Mesendoderm (in vitro differentiated cells): ENCODE measurements at regions not wholly inside any gene's neighbourhood (a gene's known extent, or its start where the extent isn't known, plus 50 kb on each side); places are given as distances from the start of the nearest gene placed in this dataset.

Experiments
- DNase-seq: peaks from one replicate; pipeline ENCODE4 v3.0.0; 2013
- H2AK5ac ChIP-seq: 2 replicates; pipeline ENCODE4 v1.6.1; 2013; ENCODE audit warnings: low read length, inconsistent platforms
- H2BK120ac ChIP-seq: 2 replicates; pipeline ENCODE4 v1.6.1; 2013; ENCODE audit warnings: low read depth, mild to moderate bottlenecking, low read length, moderate library complexity, mixed read lengths
- H2BK15ac ChIP-seq: replicated peaks from 2 replicates; pipeline ENCODE4 v1.6.1; 2013; ENCODE audit warnings: low read depth, mild to moderate bottlenecking, moderate library complexity
- H2BK5ac ChIP-seq: 2 replicates; pipeline ENCODE4 v1.6.1; 2013; ENCODE audit warnings: low read length, inconsistent platforms
- H3K18ac ChIP-seq: 2 replicates; pipeline ENCODE4 v1.6.1; 2013; ENCODE audit warnings: mild to moderate bottlenecking, low read length, mixed read lengths
- H3K23ac ChIP-seq: one replicate; pipeline ENCODE4 v1.6.1; 2013; ENCODE audit warnings: low read length
- H3K27ac ChIP-seq: 2 replicates; pipeline ENCODE4 v1.5.1; 2013; ENCODE audit warnings: low read depth, mild to moderate bottlenecking, inconsistent platforms, low read length, moderate library complexity
- H3K27me3 ChIP-seq: 2 replicates; pipeline ENCODE4 v1.6.1; 2013; ENCODE audit warnings: low read length, control low read depth, mild to moderate bottlenecking, inconsistent platforms; ENCODE audit not compliant: insufficient read depth, poor library complexity
- H3K36me3 ChIP-seq: 2 replicates; pipeline ENCODE4 v1.6.1; 2013; ENCODE audit warnings: low read length, inconsistent platforms; ENCODE audit not compliant: control insufficient read depth, insufficient read depth
- H3K4ac ChIP-seq: one replicate; pipeline ENCODE4 v1.6.1; 2013; ENCODE audit warnings: low read depth, mild to moderate bottlenecking, low read length, moderate library complexity
- H3K4me1 ChIP-seq: 2 replicates; pipeline ENCODE4 v1.6.1; 2013; ENCODE audit warnings: low read depth, low read length, inconsistent platforms; ENCODE audit not compliant: control insufficient read depth
- H3K4me2 ChIP-seq: 2 replicates; pipeline ENCODE4 v1.6.1; 2013; ENCODE audit warnings: low read length
- H3K4me3 ChIP-seq: 2 replicates; pipeline ENCODE4 v1.5.1; 2013; ENCODE audit warnings: mild to moderate bottlenecking, low read length
- H3K56ac ChIP-seq: one replicate; pipeline ENCODE4 v1.6.1; 2013; ENCODE audit warnings: low read length
- H3K79me1 ChIP-seq: 2 replicates; pipeline ENCODE4 v1.6.1; 2013; ENCODE audit warnings: low read length, inconsistent platforms
- H3K79me2 ChIP-seq: 2 replicates; pipeline ENCODE4 v1.6.1; 2013; ENCODE audit warnings: mild to moderate bottlenecking, low read length; ENCODE audit not compliant: control insufficient read depth, insufficient read depth
- H3K9ac ChIP-seq: 2 replicates; pipeline ENCODE4 v1.6.1; 2013; ENCODE audit warnings: low read length, inconsistent platforms
- H4K5ac ChIP-seq: one replicate; pipeline ENCODE4 v1.6.1; 2013; ENCODE audit warnings: low read length
- H4K8ac ChIP-seq: one replicate; pipeline ENCODE4 v1.6.1; 2013; ENCODE audit warnings: low read depth, mild to moderate bottlenecking, control low read depth, low read length, moderate library complexity
- WGBS: extraction: QIAGEN DNeasy Blood & Tissue Kit; methylation state at CpG from one replicate; pipeline ENCODE4 v1.1.7; 2013; ENCODE audit warnings: low lambda C conversion rate, missing lambda C conversion rate; ENCODE audit not compliant: insufficient coverage; ENCODE audit errors: extremely low coverage; 5-methylcytosine and 5-hydroxymethylcytosine counted together

DNA sequence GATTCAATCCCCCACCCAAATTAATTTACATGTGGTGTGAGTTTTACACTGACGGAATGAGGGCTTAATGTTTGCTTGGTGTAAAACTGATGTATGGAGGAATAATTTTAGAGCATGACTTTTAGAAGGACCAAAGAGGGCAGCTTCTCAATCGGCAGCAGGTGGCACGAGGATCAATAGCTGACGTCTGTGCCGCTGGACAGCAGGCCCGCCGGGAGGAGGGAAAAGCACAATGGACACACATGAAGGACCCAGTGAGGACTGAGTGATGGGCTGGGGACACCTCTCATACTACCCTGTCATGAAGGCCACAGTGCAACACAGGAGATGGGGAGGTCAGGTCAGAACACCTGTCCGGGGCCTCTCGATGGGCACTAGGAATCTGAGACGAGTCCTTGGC, 61.4 kb upstream of the NSMCE3 start:
- DNase-seq = no peak
- no CpG with 5 or more reads among the region's 10 CpGs for WGBS

GRCh38 chr15:29324746-29325145, 55.1 kb upstream of the NSMCE3 start:
- no peak overlapping the region for H3K4me3 ChIP-seq
- H2BK5ac ChIP-seq = no peak overlapping the region
- no peaks in the 10 kb centered on the region for H3K79me1 ChIP-seq
- no peak overlapping the region for H2BK15ac ChIP-seq
- no peak overlapping the region for H3K9ac ChIP-seq
- DNase-seq = no peak
- H3K27ac ChIP-seq = no peak overlapping the region
- no peaks in the 10 kb centered on the region for H3K4me1 ChIP-seq
- no peak overlapping the region for H3K18ac ChIP-seq
- H3K4ac ChIP-seq = no peak overlapping the region
- H3K56ac ChIP-seq = no peak overlapping the region
- H4K8ac ChIP-seq = no peak overlapping the region
- no peak overlapping the region for H3K23ac ChIP-seq
- no peak overlapping the region for H3K4me2 ChIP-seq
- WGBS = no CpG with 5 or more reads among the region's 1 CpG
- no peaks in the 10 kb centered on the region for H3K27me3 ChIP-seq
- no peak overlapping the region for H4K5ac ChIP-seq
- no peaks in the 10 kb centered on the region for H3K36me3 ChIP-seq
- no peaks in the 10 kb centered on the region for H3K79me2 ChIP-seq
- no peak overlapping the region for H2BK120ac ChIP-seq
- H2AK5ac ChIP-seq = no peak overlapping the region

More for the DNA sequence above, 61.4 kb upstream of the NSMCE3 start:
- no peak overlapping the region for H4K8ac ChIP-seq
- no peak overlapping the region for H3K4me2 ChIP-seq
- no peak overlapping the region for H3K4me3 ChIP-seq
- no peak overlapping the region for H3K18ac ChIP-seq
- H4K5ac ChIP-seq = no peak overlapping the region
- H3K79me1 ChIP-seq = no peaks in the 10 kb centered on the region
- H2BK5ac ChIP-seq = no peak overlapping the region
- H3K79me2 ChIP-seq = no peaks in the 10 kb centered on the region
- no peaks in the 10 kb centered on the region for H3K4me1 ChIP-seq
- H3K56ac ChIP-seq = no peak overlapping the region
- peak overlapping the region; percentile 35 for H3K23ac ChIP-seq
- no peak overlapping the region for H2AK5ac ChIP-seq
- no peak overlapping the region for H2BK120ac ChIP-seq
- no peak overlapping the region for H3K4ac ChIP-seq
- no peak overlapping the region for H3K27ac ChIP-seq
- no peak overlapping the region for H2BK15ac ChIP-seq
- H3K27me3 ChIP-seq = no peaks in the 10 kb centered on the region
- no peak overlapping the region for H3K9ac ChIP-seq
- no peaks in the 10 kb centered on the region for H3K36me3 ChIP-seq

- Histone ChIP-seq H4K8ac (no peak overlapping the region), H3K18ac (no peak overlapping the region), H2BK15ac (no peak overlapping the region), H3K23ac (no peak overlapping the region), H3K9ac (no peak overlapping the region), H3K27ac (no peak overlapping the region), H3K4me2 (no peak overlapping the region), H4K5ac (no peak overlapping the region), H3K79me2 (no peaks in the 10 kb centered on the region), H3K4me3 (no peak overlapping the region), H3K27me3 (no peaks in the 10 kb centered on the region), H2AK5ac (no peak overlapping the region), H2BK5ac (no peak overlapping the region), H2BK120ac (no peak overlapping the region), H3K56ac (no peak overlapping the region), H3K4me1 (no peaks in the 10 kb centered on the region), H3K36me3 (no peaks in the 10 kb centered on the region), H3K79me1 (no peaks in the 10 kb centered on the region), H3K4ac (no peak overlapping the region)
- no peak for DNase-seq
- no CpG with 5 or more reads among the region's 1 CpG for WGBS
Observed at GRCh38 chr15:29323557-29323956, 53.9 kb upstream of the NSMCE3 start.

- Histone ChIP-seq H3K79me2 (no peaks in the 10 kb centered on the region), H3K4me2 (no peak overlapping the region), H3K79me1 (no peaks in the 10 kb centered on the region), H2AK5ac (no peak overlapping the region), H3K56ac (no peak overlapping the region), H3K36me3 (no peaks in the 10 kb centered on the region), H3K4me3 (no peak overlapping the region), H3K23ac (no peak overlapping the region), H2BK15ac (no peak overlapping the region), H4K8ac (no peak overlapping the region), H3K9ac (no peak overlapping the region), H4K5ac (no peak overlapping the region), H3K4me1 (no peaks in the 10 kb centered on the region), H2BK5ac (no peak overlapping the region), H3K27ac (no peak overlapping the region), H2BK120ac (no peak overlapping the region), H3K18ac (no peak overlapping the region), H3K27me3 (no peaks in the 10 kb centered on the region), H3K4ac (no peak overlapping the region)
- WGBS = no CpG with 5 or more reads among the region's 6 CpGs
- peak; percentile 37 for DNase-seq
Observed at GRCh38 chr15:29322415-29322814, 52.8 kb upstream of the NSMCE3 start.

DNA sequence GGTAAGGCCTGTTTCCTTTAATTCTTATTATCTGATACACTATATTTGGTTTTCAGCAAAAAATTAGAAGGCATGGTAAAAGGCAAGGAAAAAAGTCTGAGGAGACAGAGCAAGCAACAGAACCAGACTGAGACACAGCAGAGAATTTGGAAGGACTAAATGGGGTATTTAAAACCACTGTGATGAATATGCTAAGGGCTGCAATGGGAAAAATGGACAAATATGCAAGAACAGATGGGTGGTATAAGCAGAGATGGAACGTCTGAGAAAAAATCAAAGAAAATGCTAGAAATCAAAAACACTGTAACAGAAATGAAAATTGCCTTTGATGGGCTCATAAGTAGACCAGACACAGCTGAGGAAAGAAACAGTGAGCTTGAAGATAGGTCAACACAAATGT, 50.8 kb upstream of the NSMCE3 start:
- no peaks in the 10 kb centered on the region for H3K79me1 ChIP-seq
- no peak overlapping the region for H4K8ac ChIP-seq
- H3K56ac ChIP-seq = no peak overlapping the region
- no peak overlapping the region for H2BK120ac ChIP-seq
- H3K36me3 ChIP-seq = no peaks in the 10 kb centered on the region
- H3K4me3 ChIP-seq = no peak overlapping the region
- no peak overlapping the region for H4K5ac ChIP-seq
- no peak overlapping the region for H3K18ac ChIP-seq
- H3K9ac ChIP-seq = no peak overlapping the region
- H3K4ac ChIP-seq = no peak overlapping the region
- H3K4me1 ChIP-seq = no peaks in the 10 kb centered on the region
- no peaks in the 10 kb centered on the region for H3K27me3 ChIP-seq
- no CpG with 5 or more reads among the region's 1 CpG for WGBS
- no peak overlapping the region for H3K27ac ChIP-seq
- no peak for DNase-seq
- H3K23ac ChIP-seq = no peak overlapping the region
- H2AK5ac ChIP-seq = no peak overlapping the region
- H3K4me2 ChIP-seq = no peak overlapping the region
- H3K79me2 ChIP-seq = no peaks in the 10 kb centered on the region
- no peak overlapping the region for H2BK15ac ChIP-seq
- H2BK5ac ChIP-seq = no peak overlapping the region

- Histone ChIP-seq H3K9ac (no peak overlapping the region), H3K79me1 (no peaks in the 10 kb centered on the region), H4K5ac (no peak overlapping the region), H3K18ac (no peak overlapping the region), H3K23ac (no peak overlapping the region), H2BK120ac (no peak overlapping the region), H3K4me3 (no peak overlapping the region), H3K4me1 (no peaks in the 10 kb centered on the region), H2BK5ac (no peak overlapping the region), H3K27me3 (no peaks in the 10 kb centered on the region), H3K56ac (no peak overlapping the region), H3K36me3 (no peaks in the 10 kb centered on the region), H3K27ac (no peak overlapping the region), H3K79me2 (no peaks in the 10 kb centered on the region), H3K4me2 (no peak overlapping the region), H2BK15ac (no peak overlapping the region), H4K8ac (no peak overlapping the region), H3K4ac (no peak overlapping the region), H2AK5ac (no peak overlapping the region)
- DNase-seq = no peak
- no CpG with 5 or more reads among the region's 3 CpGs for WGBS
Observed at GRCh38 chr15:29319823-29320222, 50.2 kb upstream of the NSMCE3 start.
